ENCODE measurements at regions not wholly inside any gene's neighbourhood (a gene's known extent, or its start where the extent isn't known, plus 50 kb on each side); places are given as distances from the start of the nearest gene placed in this dataset.

DNA sequence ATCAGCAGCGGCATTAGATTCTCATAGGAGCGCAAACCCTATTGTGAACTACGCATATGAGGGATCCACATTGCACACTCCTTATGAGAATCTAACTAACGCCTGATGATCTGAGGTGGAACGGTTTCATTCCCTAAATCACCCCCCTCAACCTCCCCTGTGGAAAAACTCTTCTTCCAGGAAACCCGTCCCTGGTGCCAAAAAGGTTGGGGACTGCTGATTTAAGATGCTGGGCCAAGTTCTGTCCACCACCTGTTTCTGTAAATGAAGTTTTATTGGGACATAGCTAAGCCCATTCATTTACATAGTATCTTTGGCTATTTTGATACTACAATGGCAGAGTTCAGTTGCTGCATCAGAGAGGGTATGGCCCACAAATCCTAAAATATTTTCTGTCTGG lies 268.2 kb upstream of the PRDM1 start:
- peaks cover 0 to 9% (median 6%) of the 10 kb centered on the region in 3 donors for H3K9me3 Mint-ChIP-seq
- Histone ChIP-seq H3K27ac (ENCODE audit: low read length) (no peak overlapping the region), H3K4me3 (ENCODE audit: control insufficient read depth in 1 of 2, extremely low read depth in 1 of 2, low read length in 1 of 2) (no peak overlapping the region), H3K27me3 (replicated peaks in 1 of 2; ENCODE audit: control insufficient read depth in 2 of 2, extremely low read depth in 1 of 2, insufficient read depth in 2 of 2, low read length in 1 of 2) (no peaks in the 10 kb centered on the region), H3K36me3 (ENCODE audit: control insufficient read depth in 2 of 2, extremely low read depth in 1 of 2, insufficient read depth in 1 of 2, low read length in 1 of 2) (no peaks in the 10 kb centered on the region), H3K4me1 (ENCODE audit: control insufficient read depth in 1 of 2, extremely low read depth in 1 of 2, insufficient read depth in 2 of 2, low read length in 2 of 2) (peaks cover 0 to 3% of the 10 kb centered on the region in 2 experiments), H3K9me3 (no peaks in the 10 kb centered on the region)
- POLR2A ChIA-PET: no interaction called here
- no peaks in the 10 kb centered on the region for H3K27me3 Mint-ChIP-seq
- CTCF ChIA-PET: no interaction called here
- no peak for ATAC-seq (replicated peaks in 1 of 4)
- H3K27ac Mint-ChIP-seq: no peak overlapping the region
- H3K4me1 Mint-ChIP-seq: peaks cover 6 to 20% (median 9%) of the 10 kb centered on the region in 3 donors
- no CpG with 5 or more reads among the region's 6 CpGs for WGBS (ENCODE audit: insufficient coverage)
- H3K4me3 Mint-ChIP-seq: no peak overlapping the region
- no peak for DNase-seq
- H3K36me3 Mint-ChIP-seq: no peaks in the 10 kb centered on the region

DNA sequence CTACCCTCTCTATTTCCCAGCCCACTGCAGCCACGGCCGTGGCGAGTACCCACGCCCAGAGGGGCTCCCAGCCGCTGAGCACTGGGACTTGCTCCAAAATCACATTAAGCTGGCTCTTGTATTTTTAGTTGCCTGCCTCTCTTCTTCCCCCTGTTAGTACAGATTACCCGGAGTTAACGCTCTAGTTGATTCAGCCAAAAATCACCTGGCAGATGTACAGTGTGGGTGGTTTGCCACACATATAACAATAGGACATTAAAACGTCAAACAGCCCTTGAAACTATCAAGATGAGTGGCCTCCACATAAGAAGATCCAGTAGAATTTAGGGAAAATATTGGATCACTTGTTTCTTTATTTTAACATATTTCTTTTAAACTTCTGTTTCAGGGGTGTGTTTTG lies 268.8 kb upstream of the PRDM1 start:
- Histone ChIP-seq H3K4me3 (ENCODE audit: control insufficient read depth in 1 of 2, extremely low read depth in 1 of 2, low read length in 1 of 2) (no peak overlapping the region), H3K9me3 (no peaks in the 10 kb centered on the region), H3K4me1 (ENCODE audit: control insufficient read depth in 1 of 2, extremely low read depth in 1 of 2, insufficient read depth in 2 of 2, low read length in 2 of 2) (peaks cover 0 to 3% of the 10 kb centered on the region in 2 experiments), H3K36me3 (ENCODE audit: control insufficient read depth in 2 of 2, extremely low read depth in 1 of 2, insufficient read depth in 1 of 2, low read length in 1 of 2) (no peaks in the 10 kb centered on the region), H3K27me3 (replicated peaks in 1 of 2; ENCODE audit: control insufficient read depth in 2 of 2, extremely low read depth in 1 of 2, insufficient read depth in 2 of 2, low read length in 1 of 2) (no peaks in the 10 kb centered on the region), H3K27ac (ENCODE audit: low read length) (no peak overlapping the region)
- Mint-ChIP-seq H3K4me3 (no peak overlapping the region), H3K4me1 (peaks cover 6 to 20% (median 9%) of the 10 kb centered on the region in 3 donors), H3K36me3 (no peaks in the 10 kb centered on the region), H3K27me3 (no peaks in the 10 kb centered on the region), H3K27ac (no peak overlapping the region), H3K9me3 (peaks cover 2 to 7% (median 3%) of the 10 kb centered on the region in 3 donors)
- ChIA-PET POLR2A (no interaction called here), CTCF (no interaction called here)
- no peak for ATAC-seq (replicated peaks in 1 of 4)
- no peak for DNase-seq
- WGBS (ENCODE audit: insufficient coverage): 93% methylated on average over 5 of the region's 8 CpGs

DNA sequence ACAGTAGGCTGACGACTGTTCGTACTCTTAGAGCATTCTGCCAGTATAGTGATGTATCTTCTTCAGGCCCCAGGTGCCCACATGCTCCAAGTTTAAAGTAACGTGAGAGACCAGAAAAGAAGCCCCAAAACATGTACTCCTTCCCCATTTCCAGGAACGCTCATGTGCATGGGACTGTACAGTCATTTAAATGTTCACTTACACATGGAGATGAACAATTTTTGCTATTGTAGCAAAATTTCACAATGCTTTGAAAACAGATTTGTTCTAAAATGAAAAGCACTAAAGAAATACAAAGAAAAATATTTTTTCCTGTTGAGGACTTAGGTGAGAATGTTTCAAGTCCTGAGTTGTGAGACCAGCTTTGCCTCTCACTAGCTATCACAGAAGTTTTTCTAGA lies 269.3 kb upstream of the PRDM1 start:
- no peaks in the 10 kb centered on the region for H3K9me3 ChIP-seq
- H3K27me3 Mint-ChIP-seq: no peaks in the 10 kb centered on the region
- WGBS (ENCODE audit: insufficient coverage): 93% methylated on average over 2 of the region's 4 CpGs

DNA sequence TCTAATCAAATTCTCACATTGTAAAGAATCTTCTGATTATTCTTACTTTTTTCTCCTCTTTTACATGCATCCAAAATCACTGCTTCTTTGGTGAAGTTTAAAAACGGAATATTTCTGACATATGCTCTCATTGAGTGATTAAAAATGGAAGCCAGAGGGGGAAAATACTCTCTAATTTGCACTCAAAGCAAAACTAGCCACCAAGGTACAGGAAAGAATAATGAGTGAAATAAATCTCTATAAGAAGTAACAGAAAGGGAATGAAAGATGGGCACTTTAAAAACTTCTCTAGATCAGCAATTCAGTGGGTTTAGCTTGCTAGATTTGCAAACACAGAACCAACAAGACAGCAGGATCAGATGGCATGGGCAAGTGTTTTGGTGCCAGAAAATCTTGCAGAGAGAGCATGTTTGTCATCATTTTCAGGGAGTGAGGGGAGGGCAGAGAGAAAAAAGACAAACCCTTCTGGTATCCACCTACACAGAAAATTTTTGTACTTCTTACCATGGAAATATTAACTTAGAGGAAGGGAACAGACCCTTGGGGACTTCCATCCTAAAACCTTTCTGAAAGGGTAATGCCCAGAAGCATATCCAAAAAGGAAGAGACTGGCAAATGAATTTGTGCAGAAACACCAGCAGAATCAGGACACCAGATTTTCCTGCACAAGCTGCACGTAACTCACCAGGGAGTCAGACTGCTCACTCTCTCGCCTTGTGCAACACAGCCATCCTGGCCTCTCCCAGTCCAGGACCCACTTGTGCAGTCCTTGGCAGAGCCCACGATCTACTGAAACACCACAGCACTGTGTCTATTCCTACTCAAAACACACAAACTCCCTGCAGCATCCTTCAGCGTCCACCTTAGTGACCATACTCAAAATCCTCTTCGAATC lies 270.2 kb upstream of the PRDM1 start:
- no peaks in the 10 kb centered on the region for H3K36me3 ChIP-seq (ENCODE audit: control insufficient read depth in 2 of 2, extremely low read depth in 1 of 2, insufficient read depth in 1 of 2, low read length in 1 of 2)
- DNase-seq (no peak), ATAC-seq (replicated peaks in 1 of 4) (no peak)
- no peaks in the 10 kb centered on the region for H3K27me3 ChIP-seq (replicated peaks in 1 of 2; ENCODE audit: control insufficient read depth in 2 of 2, extremely low read depth in 1 of 2, insufficient read depth in 2 of 2, low read length in 1 of 2)
- ChIA-PET CTCF (no interaction called here), POLR2A (no interaction called here)
- Mint-ChIP-seq H3K4me3 (no peak overlapping the region), H3K27me3 (no peaks in the 10 kb centered on the region), H3K9me3 (peaks cover 0 to 4% (median 0%) of the 10 kb centered on the region in 3 donors), H3K4me1 (peaks cover 7 to 20% (median 9%) of the 10 kb centered on the region in 3 donors), H3K36me3 (no peaks in the 10 kb centered on the region), H3K27ac (no peak overlapping the region)
- 94% methylated on average over 3 of the region's 6 CpGs for WGBS (ENCODE audit: insufficient coverage)
- no peaks in the 10 kb centered on the region for H3K9me3 ChIP-seq
- H3K4me1 ChIP-seq (ENCODE audit: control insufficient read depth in 1 of 2, extremely low read depth in 1 of 2, insufficient read depth in 2 of 2, low read length in 2 of 2): peaks cover 0 to 3% of the 10 kb centered on the region in 2 experiments
- no peak overlapping the region for H3K27ac ChIP-seq (ENCODE audit: low read length)
- no peak overlapping the region for H3K4me3 ChIP-seq (ENCODE audit: control insufficient read depth in 1 of 2, extremely low read depth in 1 of 2, low read length in 1 of 2)

More for the DNA sequence above, 269.3 kb upstream of the PRDM1 start:
- no peak overlapping the region for H3K27ac Mint-ChIP-seq
- H3K27ac ChIP-seq (ENCODE audit: low read length): no peak overlapping the region
- no peak overlapping the region for H3K4me3 Mint-ChIP-seq
- H3K36me3 Mint-ChIP-seq: no peaks in the 10 kb centered on the region
- DNase-seq (no peak), ATAC-seq (replicated peaks in 1 of 4) (no peak)
- POLR2A ChIA-PET: no interaction called here
- CTCF ChIA-PET: no interaction called here
- peaks cover 0 to 4% (median 4%) of the 10 kb centered on the region in 3 donors for H3K9me3 Mint-ChIP-seq
- no peak overlapping the region for H3K4me3 ChIP-seq (ENCODE audit: control insufficient read depth in 1 of 2, extremely low read depth in 1 of 2, low read length in 1 of 2)
- H3K27me3 ChIP-seq (replicated peaks in 1 of 2; ENCODE audit: control insufficient read depth in 2 of 2, extremely low read depth in 1 of 2, insufficient read depth in 2 of 2, low read length in 1 of 2): no peaks in the 10 kb centered on the region
- H3K36me3 ChIP-seq (ENCODE audit: control insufficient read depth in 2 of 2, extremely low read depth in 1 of 2, insufficient read depth in 1 of 2, low read length in 1 of 2): no peaks in the 10 kb centered on the region
- H3K4me1 ChIP-seq (ENCODE audit: control insufficient read depth in 1 of 2, extremely low read depth in 1 of 2, insufficient read depth in 2 of 2, low read length in 2 of 2): peaks cover 0 to 3% of the 10 kb centered on the region in 2 experiments
- H3K4me1 Mint-ChIP-seq: peaks cover 6 to 20% (median 9%) of the 10 kb centered on the region in 3 donors

DNA sequence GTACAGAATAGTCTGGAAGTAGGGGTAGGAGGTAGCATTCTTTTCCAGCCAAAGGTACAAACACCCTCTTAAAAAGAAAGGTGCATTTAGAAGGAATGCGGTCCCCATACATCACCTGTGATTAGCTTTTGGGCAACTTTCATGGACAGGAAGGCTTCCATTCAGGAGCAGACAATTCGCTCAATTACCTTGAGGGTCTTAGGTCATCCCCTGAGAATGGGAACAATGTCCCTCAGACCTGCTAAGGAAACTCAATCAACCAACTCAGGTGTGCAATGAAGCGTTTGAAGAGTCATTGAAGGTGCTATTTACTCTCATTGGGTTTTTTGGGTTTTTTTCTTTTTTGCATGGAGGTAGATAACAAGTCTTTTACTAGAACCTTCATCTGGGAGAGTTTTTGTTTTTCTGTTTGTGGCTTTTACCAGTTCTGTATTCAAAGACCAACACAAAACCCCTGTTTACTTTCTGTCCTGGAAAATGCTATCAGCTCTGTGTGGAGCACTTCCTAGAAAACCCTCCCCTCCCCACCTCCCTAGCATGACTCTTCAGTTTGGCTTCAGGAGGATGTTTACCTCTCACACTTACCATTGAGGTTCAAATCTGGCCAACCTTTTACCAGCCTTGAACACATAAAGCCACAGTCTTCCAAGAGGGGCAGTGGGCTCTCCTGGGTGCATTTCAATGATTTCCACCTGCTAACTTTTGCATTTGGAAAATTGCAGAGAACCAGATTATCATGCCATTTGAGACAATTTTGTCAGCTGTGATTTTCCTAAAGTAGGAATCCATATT lies 271.2 kb upstream of the PRDM1 start:
- ATAC-seq (replicated peaks in 1 of 4): peak in 1 of 4 experiments; percentile 8

DNA sequence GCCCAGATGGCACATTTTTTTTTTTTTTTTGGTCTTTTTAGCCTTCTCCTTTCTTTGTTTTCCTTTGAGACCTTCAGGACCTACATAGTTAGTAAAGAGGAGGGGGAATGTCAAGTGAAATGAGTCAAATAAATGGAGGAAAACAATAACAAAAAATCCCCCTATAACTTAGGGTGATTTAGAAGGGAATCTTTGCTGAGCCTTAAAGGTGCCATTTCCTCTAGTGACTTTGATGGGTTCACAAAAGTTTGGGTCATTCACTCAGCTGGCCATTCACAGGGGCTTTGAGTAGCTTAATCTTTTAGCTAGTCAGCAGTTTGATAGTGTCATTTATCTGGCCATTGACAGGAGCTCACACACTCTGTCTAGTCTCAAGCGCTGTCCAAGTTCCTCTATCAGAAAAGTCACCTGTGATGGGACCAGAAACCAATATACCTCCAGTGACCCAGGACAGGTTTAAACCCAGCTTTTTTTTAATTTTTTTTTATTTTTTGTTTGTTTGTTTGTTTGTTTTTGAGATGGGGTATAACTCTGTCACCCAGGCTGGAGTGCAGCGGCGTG lies 275.1 kb upstream of the PRDM1 start:
- ATAC-seq (replicated peaks in 1 of 4) (no peak), DNase-seq (no peak)
- H3K36me3 Mint-ChIP-seq: peaks cover 3% of the 10 kb centered on the region
- H3K27ac ChIP-seq (ENCODE audit: low read length): no peak overlapping the region
- peak overlapping the region in 1 of 2 donors; percentile 79 for H3K27ac Mint-ChIP-seq
- H3K27me3 Mint-ChIP-seq: no peaks in the 10 kb centered on the region
- no peaks in the 10 kb centered on the region for H3K36me3 ChIP-seq (ENCODE audit: control insufficient read depth in 2 of 2, extremely low read depth in 1 of 2, insufficient read depth in 1 of 2, low read length in 1 of 2)
- ChIA-PET POLR2A (no interaction called here), CTCF (interaction anchor here in 1 of 2 donors (0.7 kb wide), 2 partner anchors 25 to 278 kb away, joined by 5 read pairs; no protein-coding TSS in a partner anchor)
- peaks cover 18 to 23% of the 10 kb centered on the region in 2 experiments for H3K4me1 ChIP-seq (ENCODE audit: control insufficient read depth in 1 of 2, extremely low read depth in 1 of 2, insufficient read depth in 2 of 2, low read length in 2 of 2)
- H3K4me3 ChIP-seq (ENCODE audit: control insufficient read depth in 1 of 2, extremely low read depth in 1 of 2, low read length in 1 of 2): no peak overlapping the region
- no peaks in the 10 kb centered on the region for H3K27me3 ChIP-seq (replicated peaks in 1 of 2; ENCODE audit: control insufficient read depth in 2 of 2, extremely low read depth in 1 of 2, insufficient read depth in 2 of 2, low read length in 1 of 2)
- peaks cover 26 to 50% (median 30%) of the 10 kb centered on the region in 3 donors for H3K4me1 Mint-ChIP-seq
- no peak overlapping the region for H3K4me3 Mint-ChIP-seq
- peaks cover 0 to 4% (median 0%) of the 10 kb centered on the region in 3 donors for H3K9me3 Mint-ChIP-seq
- 100% methylated on average over 2 of the region's 3 CpGs for WGBS (ENCODE audit: insufficient coverage)
- H3K9me3 ChIP-seq: no peaks in the 10 kb centered on the region

More for the DNA sequence above, 271.2 kb upstream of the PRDM1 start:
- ChIA-PET CTCF (no interaction called here), POLR2A (no interaction called here)
- no peak overlapping the region for H3K4me3 ChIP-seq (ENCODE audit: control insufficient read depth in 1 of 2, extremely low read depth in 1 of 2, low read length in 1 of 2)
- peaks cover 16 to 29% (median 18%) of the 10 kb centered on the region in 3 donors for H3K4me1 Mint-ChIP-seq
- H3K9me3 ChIP-seq: no peaks in the 10 kb centered on the region
- no peaks in the 10 kb centered on the region for H3K27me3 ChIP-seq (replicated peaks in 1 of 2; ENCODE audit: control insufficient read depth in 2 of 2, extremely low read depth in 1 of 2, insufficient read depth in 2 of 2, low read length in 1 of 2)
- WGBS (ENCODE audit: insufficient coverage): 100% methylated on average over 2 of the region's 3 CpGs
- H3K4me3 Mint-ChIP-seq: no peak overlapping the region
- no peak overlapping the region for H3K27ac ChIP-seq (ENCODE audit: low read length)
- no peak overlapping the region for H3K27ac Mint-ChIP-seq
- no peaks in the 10 kb centered on the region for H3K36me3 Mint-ChIP-seq
- no peaks in the 10 kb centered on the region for H3K36me3 ChIP-seq (ENCODE audit: control insufficient read depth in 2 of 2, extremely low read depth in 1 of 2, insufficient read depth in 1 of 2, low read length in 1 of 2)
- peaks cover 0 to 4% (median 0%) of the 10 kb centered on the region in 3 donors for H3K9me3 Mint-ChIP-seq
- no peaks in the 10 kb centered on the region for H3K27me3 Mint-ChIP-seq
- peaks cover 8% of the 10 kb centered on the region in 2 experiments for H3K4me1 ChIP-seq (ENCODE audit: control insufficient read depth in 1 of 2, extremely low read depth in 1 of 2, insufficient read depth in 2 of 2, low read length in 2 of 2)
- no peak for DNase-seq
